MCF 10A (cell line): ENCODE measurements at regions not wholly inside any gene's neighbourhood (a gene's known extent, or its start where the extent isn't known, plus 50 kb on each side); places are given as distances from the start of the nearest gene placed in this dataset.
A peak's percentile ranks its signal among the peaks of the same experiment; 100 is the strongest.

Experiments
- BruUV-seq: library from RNA; stranded (reverse); fragments of 400-500 nt; replicated peaks from 2 replicates; lab custom pipeline; 2021; lab: Mats Ljungman, UMichigan
- CTCF ChIA-PET: fragments of 300-600 bp; sonication (Branson Sonifier 250); formaldehyde crosslinking; extraction: SDS; loops from one replicate; lab custom pipeline; 2021; ENCODE audit warnings: antibody characterized with exemption, inconsistent platforms; lab: Yijun Ruan, JAX
- POLR2A ChIA-PET: fragments of 300-600, 350-650 bp; sonication (Branson Sonifier 250); formaldehyde crosslinking; extraction: SDS; loops from one replicate; lab custom pipeline; 2020; ENCODE audit warnings: antibody characterized with exemption, inconsistent platforms; lab: Yijun Ruan, JAX
- DNase-seq: peaks from one replicate; pipeline ENCODE4 v3.0.0-alpha.2; 2018; ENCODE audit not compliant: unreplicated experiment
- H3K27ac Mint-ChIP-seq: one replicate; pipeline ENCODE4 v1.8.0; 2022; ENCODE audit warnings: mild to moderate bottlenecking, low read depth, mixed read lengths; ENCODE audit not compliant: unreplicated experiment
- H3K27me3 Mint-ChIP-seq: one replicate; pipeline ENCODE4 v1.8.0; 2022; ENCODE audit warnings: mixed read lengths; ENCODE audit not compliant: insufficient read depth, unreplicated experiment
- H3K36me3 Mint-ChIP-seq: one replicate; pipeline ENCODE4 v1.8.0; 2022; ENCODE audit warnings: mild to moderate bottlenecking, moderate library complexity, mixed read lengths; ENCODE audit not compliant: insufficient read depth, unreplicated experiment
- H3K4me1 Mint-ChIP-seq: one replicate; pipeline ENCODE4 v1.8.0; 2022; ENCODE audit warnings: mixed read lengths; ENCODE audit not compliant: insufficient read depth, unreplicated experiment
- H3K4me3 Mint-ChIP-seq: one replicate; pipeline ENCODE4 v1.8.0; 2022; ENCODE audit warnings: mild to moderate bottlenecking, moderate library complexity, mixed read lengths; ENCODE audit not compliant: unreplicated experiment
- H3K9me3 Mint-ChIP-seq: one replicate; pipeline ENCODE4 v1.8.0; 2022; ENCODE audit warnings: mixed read lengths; ENCODE audit not compliant: unreplicated experiment
- CTCF ChIP-seq: fragments of 200-600 bp; IDR thresholded peaks from one replicate; pipeline ENCODE4 v1.8.0; 2022; ENCODE audit warnings: antibody characterized with exemption, mild to moderate bottlenecking; ENCODE audit not compliant: unreplicated experiment
- intact Hi-C: fragments of 100-400 bp; cut with micrococcal nuclease; formaldehyde crosslinking; loops from 2 replicates; pipeline ENCODE4 v1.14.1; 2022

GRCh38 chr10:29828440-29828894 lies 193.7 kb upstream of the SVIL start:
- no TSS peak for BruUV-seq
- Mint-ChIP-seq H3K27ac (no peak overlapping the region), H3K36me3 (no peaks in the 10 kb centered on the region), H3K4me1 (no peaks in the 10 kb centered on the region), H3K9me3 (no peaks in the 10 kb centered on the region), H3K4me3 (no peak overlapping the region), H3K27me3 (no peaks in the 10 kb centered on the region)
- ChIA-PET CTCF (no interaction called here), POLR2A (no interaction called here)
- TF ChIP-seq CTCF: no peak
- DNase-seq: peak; percentile 50
- intact Hi-C loops: no loop called here

DNA sequence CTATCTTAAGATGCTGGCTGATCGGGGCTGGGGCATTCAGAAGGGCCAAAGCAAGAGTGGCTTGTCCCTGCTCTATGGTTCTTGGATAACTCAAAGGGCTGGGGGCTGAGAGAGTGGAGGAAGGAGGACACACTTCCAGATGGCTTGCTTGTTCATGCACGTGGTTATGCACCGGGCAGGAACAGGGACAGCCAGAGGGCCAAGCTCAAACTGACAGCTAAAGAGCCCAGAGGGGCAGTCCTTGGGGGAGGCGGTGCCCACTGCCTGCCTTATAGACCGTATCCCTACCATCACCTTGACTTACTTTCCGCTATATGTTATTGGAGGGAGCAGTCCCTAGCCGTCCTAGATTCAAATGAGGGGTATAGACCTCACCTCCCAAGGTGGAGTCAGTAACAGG lies 192.7 kb upstream of the SVIL start:
- Mint-ChIP-seq H3K9me3 (no peaks in the 10 kb centered on the region), H3K4me3 (no peak overlapping the region), H3K36me3 (no peaks in the 10 kb centered on the region), H3K4me1 (no peaks in the 10 kb centered on the region), H3K27ac (no peak overlapping the region), H3K27me3 (no peaks in the 10 kb centered on the region)
- intact Hi-C loops: no loop called here
- no peak for TF ChIP-seq CTCF
- no TSS peak for BruUV-seq
- ChIA-PET POLR2A (no interaction called here), CTCF (no interaction called here)
- DNase-seq: no peak

DNA sequence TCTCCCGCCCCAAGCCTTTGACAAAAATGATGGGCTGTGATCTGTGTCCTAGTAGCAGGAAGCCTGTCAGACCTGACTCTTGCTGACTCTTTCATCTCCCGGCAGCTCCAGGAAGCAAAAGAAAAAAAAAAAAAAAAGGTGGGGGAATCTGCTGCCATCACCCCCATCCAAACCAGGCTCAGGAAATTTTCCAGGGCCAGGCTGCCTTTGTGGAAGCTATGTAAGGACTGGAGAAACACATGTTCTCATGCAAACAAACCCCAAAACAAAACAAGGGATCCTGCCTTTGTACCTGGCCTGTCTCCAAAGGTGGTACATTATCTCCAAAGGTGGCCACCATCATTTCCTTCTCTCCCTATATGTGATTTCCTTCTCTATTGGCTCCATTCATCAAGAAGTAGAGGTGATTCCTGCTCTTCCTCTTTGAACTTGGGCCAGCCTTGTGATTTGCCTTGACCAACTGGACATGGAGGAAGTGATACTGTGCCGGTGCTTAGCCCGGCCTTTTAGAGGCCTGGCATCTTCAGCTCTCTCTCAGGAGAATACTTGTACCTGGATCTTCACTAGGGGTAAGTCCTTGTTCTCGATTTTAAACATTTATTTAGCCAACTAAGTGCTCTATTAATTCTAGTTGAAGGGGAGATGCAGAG lies 192.2 kb upstream of the SVIL start:
- CTCF ChIA-PET: interaction anchor here (0.9 kb wide), 1 partner anchor 172 kb away, joined by 4 read pairs; no protein-coding TSS in a partner anchor
- Mint-ChIP-seq H3K27ac (no peak overlapping the region), H3K36me3 (no peaks in the 10 kb centered on the region), H3K27me3 (no peaks in the 10 kb centered on the region), H3K9me3 (no peaks in the 10 kb centered on the region), H3K4me1 (no peaks in the 10 kb centered on the region), H3K4me3 (no peak overlapping the region)
- BruUV-seq: no TSS peak
- intact Hi-C loops: no loop called here
- no peak for DNase-seq
- POLR2A ChIA-PET: interaction anchor here (0.6 to 1.5 kb wide), 3 partner anchors 10 to 118 kb away, joined by 3 to 7 read pairs (median 4); no protein-coding TSS in a partner anchor
- TF ChIP-seq CTCF: no peak

- no peaks in the 10 kb centered on the region for H3K9me3 Mint-ChIP-seq
- H3K27me3 Mint-ChIP-seq: no peaks in the 10 kb centered on the region
- H3K4me3 Mint-ChIP-seq: no peak overlapping the region
- TF ChIP-seq CTCF: no peak
- DNase-seq: no peak
- ChIA-PET POLR2A (interaction anchor here (1.2 to 1.5 kb wide), 2 partner anchors 9 to 11 kb away, joined by 4 to 7 read pairs; no protein-coding TSS in a partner anchor), CTCF (interaction anchor here (0.9 kb wide), 1 partner anchor 172 kb away, joined by 4 read pairs; no protein-coding TSS in a partner anchor)
- no TSS peak for BruUV-seq
- intact Hi-C loops: no loop called here
- no peak overlapping the region for H3K27ac Mint-ChIP-seq
- no peaks in the 10 kb centered on the region for H3K4me1 Mint-ChIP-seq
- H3K36me3 Mint-ChIP-seq: no peaks in the 10 kb centered on the region
Measured at GRCh38 chr10:29826221-29826620, 191.4 kb upstream of the SVIL start.
